Astrocyte (in vitro differentiated cells and primary cell): ENCODE measurements at regions not wholly inside any gene's neighbourhood (a gene's known extent, or its start where the extent isn't known, plus 50 kb on each side); places are given as distances from the start of the nearest gene placed in this dataset.

Experiments
- DNase-seq: peaks from one replicate; pipeline ENCODE4 v3.0.0-alpha.2; 2010; ENCODE audit warnings: low read depth
- FAIRE-seq: peaks from 2 replicates; lab custom pipeline; 2011; peaks lifted over from hg19 to GRCh38; lab: Jason Lieb, UNC
- H2AFZ ChIP-seq: 2 replicates; pipeline ENCODE4 v1.6.0; 2012; ENCODE audit warnings: low read depth, low read length, inconsistent platforms
- H3K27ac ChIP-seq: 2 replicates; pipeline ENCODE4 v1.5.1; 2011; ENCODE audit warnings: low read depth, low read length, inconsistent platforms
- H3K27me3 ChIP-seq: 2 replicates; pipeline ENCODE4 v1.6.0; 2011; ENCODE audit warnings: low read length, inconsistent platforms; ENCODE audit not compliant: insufficient read depth
- H3K36me3 ChIP-seq: 2 replicates; pipeline ENCODE4 v1.5.1; 2011; ENCODE audit warnings: low read length, inconsistent platforms; ENCODE audit not compliant: insufficient read depth
- H3K4me1 ChIP-seq: 2 replicates; pipeline ENCODE4 v1.5.1; 2011; ENCODE audit warnings: low read length, inconsistent platforms; ENCODE audit not compliant: insufficient read depth
- H3K4me2 ChIP-seq: 2 replicates; pipeline ENCODE4 v1.6.0; 2012; ENCODE audit warnings: low read length, inconsistent platforms
- H3K4me3 ChIP-seq: 2 replicates; pipeline ENCODE4 v1.5.1; 2011; ENCODE audit warnings: low read depth, mild to moderate bottlenecking, low read length, inconsistent platforms; ENCODE audit not compliant: insufficient read depth
- H3K79me2 ChIP-seq: 2 replicates; pipeline ENCODE4 v1.6.0; 2012; ENCODE audit warnings: mild to moderate bottlenecking, low read length, inconsistent platforms; ENCODE audit not compliant: insufficient read depth
- H3K9ac ChIP-seq: 2 replicates; pipeline ENCODE4 v1.6.0; 2012; ENCODE audit warnings: mild to moderate bottlenecking, low read length, inconsistent platforms
- H3K9me3 ChIP-seq: 2 replicates; pipeline ENCODE4 v1.5.1; 2012; ENCODE audit warnings: low read depth, mild to moderate bottlenecking, low read length, inconsistent platforms; ENCODE audit not compliant: insufficient read depth
- H4K20me1 ChIP-seq: 2 replicates; pipeline ENCODE4 v1.6.0; 2012; ENCODE audit warnings: low read length, inconsistent platforms; ENCODE audit not compliant: insufficient read depth
- H3K27ac Mint-ChIP-seq: one replicate; pipeline ENCODE4 v1.8.0; 2021; ENCODE audit warnings: mild to moderate bottlenecking, mixed read lengths; ENCODE audit not compliant: unreplicated experiment
- H3K27me3 Mint-ChIP-seq: one replicate; pipeline ENCODE4 v1.8.0; 2021; ENCODE audit warnings: low read depth, mixed read lengths; ENCODE audit not compliant: unreplicated experiment
- H3K36me3 Mint-ChIP-seq: one replicate; pipeline ENCODE4 v1.8.0; 2021; ENCODE audit warnings: low read depth, mixed read lengths; ENCODE audit not compliant: unreplicated experiment
- H3K4me1 Mint-ChIP-seq: one replicate; pipeline ENCODE4 v1.8.0; 2021; ENCODE audit warnings: low read depth, mixed read lengths; ENCODE audit not compliant: unreplicated experiment
- H3K4me3 Mint-ChIP-seq: one replicate; pipeline ENCODE4 v1.8.0; 2021; ENCODE audit warnings: mild to moderate bottlenecking, moderate library complexity, mixed read lengths; ENCODE audit not compliant: unreplicated experiment
- H3K9me3 Mint-ChIP-seq: one replicate; pipeline ENCODE4 v1.8.0; 2021; ENCODE audit warnings: mild to moderate bottlenecking, mixed read lengths; ENCODE audit not compliant: unreplicated experiment
- CTCF ChIP-seq: IDR thresholded peaks from 2 replicates; pipeline ENCODE4 v1.5.1; 2011; ENCODE audit warnings: low read depth, mild to moderate bottlenecking, inconsistent platforms, low read length, moderate library complexity; ENCODE audit not compliant: insufficient read depth
- EZH2 ChIP-seq: IDR thresholded peaks from 2 replicates; pipeline ENCODE4 v1.6.1; 2012; ENCODE audit warnings: mild to moderate bottlenecking, low read length, inconsistent platforms; ENCODE audit not compliant: insufficient read depth

GRCh38 chr10:106106114-106106513 lies 1058.4 kb downstream of the SORCS1 start:
- no peak for FAIRE-seq
- Histone ChIP-seq H3K4me3 (no peak overlapping the region), H3K4me1 (no peaks in the 10 kb centered on the region), H3K79me2 (no peaks in the 10 kb centered on the region), H3K9ac (no peak overlapping the region), H3K27ac (no peak overlapping the region), H3K27me3 (no peaks in the 10 kb centered on the region), H3K36me3 (no peaks in the 10 kb centered on the region), H3K9me3 (no peaks in the 10 kb centered on the region), H2AFZ (no peak overlapping the region), H3K4me2 (no peak overlapping the region), H4K20me1 (no peaks in the 10 kb centered on the region)
- TF ChIP-seq EZH2 (no peak), CTCF (no peak)
- Mint-ChIP-seq H3K4me3 (no peak overlapping the region), H3K36me3 (no peaks in the 10 kb centered on the region), H3K9me3 (no peaks in the 10 kb centered on the region), H3K27me3 (no peaks in the 10 kb centered on the region), H3K27ac (no peak overlapping the region), H3K4me1 (no peaks in the 10 kb centered on the region)
- DNase-seq, result no peak

DNA sequence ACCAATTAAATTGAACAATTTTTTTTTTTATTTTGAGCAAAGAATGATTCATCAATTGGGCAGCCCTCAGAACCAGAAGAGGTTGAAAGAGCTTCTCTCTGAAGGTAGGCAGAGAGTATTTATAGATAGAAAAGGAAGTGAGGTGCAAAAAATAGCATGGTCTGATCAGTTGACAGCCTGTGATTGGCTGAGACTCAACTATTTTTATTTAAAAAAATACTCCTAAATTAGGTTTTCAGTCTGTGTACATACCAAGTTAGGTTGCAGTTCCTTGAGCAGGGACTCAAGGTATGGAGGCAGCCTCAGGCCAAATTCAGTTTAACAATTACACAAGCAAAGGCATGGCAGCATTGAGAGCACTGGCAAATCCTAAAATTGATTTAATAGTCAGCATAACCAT lies 1074.7 kb downstream of the SORCS1 start:
- Histone ChIP-seq H3K27ac (no peak overlapping the region), H2AFZ (no peak overlapping the region), H3K4me2 (no peak overlapping the region), H3K4me1 (no peaks in the 10 kb centered on the region), H4K20me1 (no peaks in the 10 kb centered on the region), H3K9ac (no peak overlapping the region), H3K27me3 (no peaks in the 10 kb centered on the region), H3K79me2 (no peaks in the 10 kb centered on the region), H3K4me3 (no peak overlapping the region), H3K9me3 (no peaks in the 10 kb centered on the region), H3K36me3 (no peaks in the 10 kb centered on the region)
- Mint-ChIP-seq H3K4me3 (no peak overlapping the region), H3K36me3 (no peaks in the 10 kb centered on the region), H3K27me3 (no peaks in the 10 kb centered on the region), H3K4me1 (no peaks in the 10 kb centered on the region), H3K9me3 (no peaks in the 10 kb centered on the region), H3K27ac (no peak overlapping the region)
- DNase-seq (no peak), FAIRE-seq (no peak)
- TF ChIP-seq CTCF (no peak), EZH2 (no peak)

DNA sequence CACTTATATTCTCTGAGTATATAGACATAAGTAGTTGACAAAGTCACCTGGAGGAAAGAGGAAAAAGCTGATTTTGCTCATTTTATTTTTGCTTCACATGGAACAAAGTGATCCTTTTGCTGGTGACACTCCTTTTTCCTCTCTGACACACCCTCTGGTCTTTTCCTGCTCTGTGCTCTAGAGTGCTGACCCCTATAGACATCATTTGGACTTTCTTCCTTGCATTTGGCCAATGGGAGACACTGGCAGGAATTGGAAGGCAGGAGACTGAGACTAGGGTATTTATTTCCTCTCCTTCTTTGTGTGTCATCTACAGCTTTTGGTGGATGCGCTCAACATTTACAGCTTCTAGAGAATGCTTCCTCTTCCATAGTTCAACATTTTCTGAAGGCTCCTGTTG lies 1078.1 kb downstream of the SORCS1 start:
- Mint-ChIP-seq H3K27ac (no peak overlapping the region), H3K9me3 (no peaks in the 10 kb centered on the region), H3K27me3 (no peaks in the 10 kb centered on the region), H3K36me3 (no peaks in the 10 kb centered on the region), H3K4me3 (no peak overlapping the region), H3K4me1 (no peaks in the 10 kb centered on the region)
- no peaks in the 10 kb centered on the region for H3K4me1 ChIP-seq
- H3K36me3 ChIP-seq, result no peaks in the 10 kb centered on the region
- H3K9me3 ChIP-seq, result no peaks in the 10 kb centered on the region
- FAIRE-seq (no peak), DNase-seq (no peak)
- H4K20me1 ChIP-seq, result no peaks in the 10 kb centered on the region
- no peak overlapping the region for H3K27ac ChIP-seq
- H3K27me3 ChIP-seq, result no peaks in the 10 kb centered on the region
- TF ChIP-seq EZH2, result no peak
- TF ChIP-seq CTCF, result no peak
- no peak overlapping the region for H3K4me2 ChIP-seq
- H3K9ac ChIP-seq, result no peak overlapping the region
- H3K4me3 ChIP-seq, result no peak overlapping the region
- H2AFZ ChIP-seq, result no peak overlapping the region
- no peaks in the 10 kb centered on the region for H3K79me2 ChIP-seq
